ENCODE measurements at regions not wholly inside any gene's neighbourhood (a gene's known extent, or its start where the extent isn't known, plus 50 kb on each side); places are given as distances from the start of the nearest gene placed in this dataset.

GRCh38 chr1:55993646-55994318, 585.6 kb downstream of the PLPP3 start:
- Histone ChIP-seq H3K27me3 (no peaks in the 10 kb centered on the region), H3K9me3 (peaks cover 0 to 9% of the 10 kb centered on the region in 2 donors)
- no peak for TF ChIP-seq CTCF (IDR thresholded peaks at IDR 0.05)

GRCh38 chr1:55990007-55990406, 589.4 kb downstream of the PLPP3 start:
- no peak for TF ChIP-seq CTCF (IDR thresholded peaks at IDR 0.05)
- H3K36me3 ChIP-seq: no peaks in the 10 kb centered on the region
- H3K9me3 ChIP-seq: no peaks in the 10 kb centered on the region
- no peak overlapping the region for H3K27ac ChIP-seq
- peaks cover 0 to 31% of the 10 kb centered on the region in 2 donors for H3K4me1 ChIP-seq
- no peak for DNase-seq (ENCODE audit: low spot score)
- no peaks in the 10 kb centered on the region for H3K27me3 ChIP-seq
- no peak overlapping the region for H3K4me3 ChIP-seq

More at GRCh38 chr1:55993646-55994318, 585.6 kb downstream of the PLPP3 start:
- Histone ChIP-seq H3K4me1 (peaks cover 0 to 16% of the 10 kb centered on the region in 2 donors), H3K4me3 (no peak overlapping the region), H3K36me3 (no peaks in the 10 kb centered on the region), H3K27ac (no peak overlapping the region)
- DNase-seq (ENCODE audit: low spot score): no peak

- Histone ChIP-seq H3K27ac (no peak overlapping the region), H3K9me3 (no peaks in the 10 kb centered on the region), H3K4me1 (peaks cover 0 to 31% of the 10 kb centered on the region in 2 donors), H3K4me3 (no peak overlapping the region), H3K27me3 (no peaks in the 10 kb centered on the region), H3K36me3 (no peaks in the 10 kb centered on the region)
- no peak for TF ChIP-seq CTCF (IDR thresholded peaks at IDR 0.05)
- no peak for DNase-seq (ENCODE audit: low spot score)
Observed at GRCh38 chr1:55988963-55989452, 590.4 kb downstream of the PLPP3 start.

GRCh38 chr1:55987491-55988249, 591.7 kb downstream of the PLPP3 start:
- no peak for TF ChIP-seq CTCF (IDR thresholded peaks at IDR 0.05)

GRCh38 chr1:55986003-55986402, 593.4 kb downstream of the PLPP3 start:
- no peak overlapping the region for H3K27ac ChIP-seq
- H3K9me3 ChIP-seq: no peaks in the 10 kb centered on the region
- no peak for TF ChIP-seq CTCF (IDR thresholded peaks at IDR 0.05)
- H3K36me3 ChIP-seq: no peaks in the 10 kb centered on the region
- H3K4me3 ChIP-seq: no peak overlapping the region
- H3K27me3 ChIP-seq: no peaks in the 10 kb centered on the region
- peaks cover 0 to 31% of the 10 kb centered on the region in 2 donors for H3K4me1 ChIP-seq
- DNase-seq (ENCODE audit: low spot score): no peak

More at GRCh38 chr1:55987491-55988249, 591.7 kb downstream of the PLPP3 start:
- Histone ChIP-seq H3K4me3 (no peak overlapping the region), H3K4me1 (peaks cover 0 to 31% of the 10 kb centered on the region in 2 donors), H3K9me3 (no peaks in the 10 kb centered on the region), H3K27ac (no peak overlapping the region), H3K27me3 (no peaks in the 10 kb centered on the region), H3K36me3 (no peaks in the 10 kb centered on the region)
- DNase-seq (ENCODE audit: low spot score): no peak
